Bone marrow (tissue), 2 donors: ENCODE measurements at regions not wholly inside any gene's neighbourhood (a gene's known extent, or its start where the extent isn't known, plus 50 kb on each side); places are given as distances from the start of the nearest gene placed in this dataset.
A peak's percentile ranks its signal among the peaks of the same experiment; 100 is the strongest.

Source experiments
- DNase-seq, 2 donors: peaks; one replicate each; lab custom pipeline; 2025; lab: John Stamatoyannopoulos, UW

DNA sequence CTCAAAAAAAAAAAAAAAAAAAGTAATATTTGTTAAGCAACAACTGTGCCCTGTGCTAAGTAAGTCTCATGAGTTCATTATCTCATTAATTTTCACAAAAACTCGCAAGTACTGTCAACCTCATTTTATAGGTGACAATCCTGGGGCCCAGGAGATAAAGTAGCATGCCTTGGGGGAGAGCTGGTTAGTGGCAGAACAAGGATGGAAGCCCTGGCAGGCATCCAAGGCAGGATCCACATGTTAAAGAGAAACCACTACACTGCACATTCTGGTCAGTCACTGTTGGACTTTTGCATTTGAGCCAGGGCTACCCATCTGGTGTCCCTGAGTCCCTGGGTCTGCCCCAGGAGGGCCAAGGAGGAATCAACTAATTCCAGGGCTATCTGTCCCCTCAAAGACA is 54.6 kb downstream of the ZFP36L2 start:
- no peak for DNase-seq

DNA sequence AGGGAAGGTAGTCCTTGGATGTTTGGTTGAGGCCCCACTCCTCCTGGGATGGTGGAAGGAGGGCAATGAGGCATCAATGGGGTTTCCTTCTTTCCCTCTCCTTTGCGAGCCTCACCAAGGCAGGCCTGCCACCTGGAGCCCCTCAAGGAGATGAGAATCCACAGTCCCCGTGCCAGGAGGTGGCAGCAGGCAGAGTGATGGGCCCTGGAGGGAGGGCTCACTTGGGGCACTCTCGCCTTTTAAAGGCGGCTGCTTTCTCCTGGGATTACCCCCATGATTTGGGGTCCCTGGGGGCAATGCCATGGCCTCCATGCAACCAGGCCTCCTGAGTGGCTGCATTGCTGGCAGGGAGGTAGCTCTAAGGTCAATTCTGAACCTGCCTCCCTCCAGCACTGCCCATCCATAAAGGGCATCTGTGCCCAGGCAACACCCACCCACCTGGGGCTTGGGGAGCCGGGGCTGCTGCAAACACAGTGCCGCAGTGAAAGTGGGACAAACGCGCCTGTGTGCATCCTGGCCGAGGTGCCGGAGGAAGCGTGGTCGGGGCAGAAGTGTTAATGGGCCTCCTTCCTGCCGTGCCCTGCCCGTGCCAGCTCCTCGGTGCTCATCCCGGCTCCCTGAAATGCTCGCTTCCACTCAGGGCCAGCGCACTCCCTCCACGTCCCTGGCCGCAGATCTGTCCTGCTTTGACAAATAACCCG is 55.9 kb downstream of the ZFP36L2 start:
- DNase-seq = no peak

DNA sequence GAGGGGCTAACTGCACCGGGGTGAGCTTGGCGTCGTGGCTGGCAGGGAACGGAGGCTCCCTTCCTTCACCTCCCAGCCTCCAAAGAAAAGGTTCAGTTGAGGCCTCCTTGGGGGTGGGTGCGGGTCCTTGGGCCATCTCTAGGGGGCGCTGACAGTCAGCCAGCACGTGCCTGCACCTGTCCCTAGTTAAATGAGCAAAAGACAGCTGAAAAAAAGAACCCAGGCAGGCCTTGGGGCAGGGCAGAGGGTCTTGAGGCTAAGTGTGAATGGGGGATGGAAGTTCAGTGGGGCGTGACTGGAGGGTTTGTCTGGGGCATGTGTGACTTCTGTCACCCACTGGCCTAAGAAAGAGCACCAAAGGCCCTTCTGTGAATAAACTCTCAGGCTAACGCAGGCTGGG is 56.4 kb downstream of the ZFP36L2 start:
- DNase-seq = no peak

DNA sequence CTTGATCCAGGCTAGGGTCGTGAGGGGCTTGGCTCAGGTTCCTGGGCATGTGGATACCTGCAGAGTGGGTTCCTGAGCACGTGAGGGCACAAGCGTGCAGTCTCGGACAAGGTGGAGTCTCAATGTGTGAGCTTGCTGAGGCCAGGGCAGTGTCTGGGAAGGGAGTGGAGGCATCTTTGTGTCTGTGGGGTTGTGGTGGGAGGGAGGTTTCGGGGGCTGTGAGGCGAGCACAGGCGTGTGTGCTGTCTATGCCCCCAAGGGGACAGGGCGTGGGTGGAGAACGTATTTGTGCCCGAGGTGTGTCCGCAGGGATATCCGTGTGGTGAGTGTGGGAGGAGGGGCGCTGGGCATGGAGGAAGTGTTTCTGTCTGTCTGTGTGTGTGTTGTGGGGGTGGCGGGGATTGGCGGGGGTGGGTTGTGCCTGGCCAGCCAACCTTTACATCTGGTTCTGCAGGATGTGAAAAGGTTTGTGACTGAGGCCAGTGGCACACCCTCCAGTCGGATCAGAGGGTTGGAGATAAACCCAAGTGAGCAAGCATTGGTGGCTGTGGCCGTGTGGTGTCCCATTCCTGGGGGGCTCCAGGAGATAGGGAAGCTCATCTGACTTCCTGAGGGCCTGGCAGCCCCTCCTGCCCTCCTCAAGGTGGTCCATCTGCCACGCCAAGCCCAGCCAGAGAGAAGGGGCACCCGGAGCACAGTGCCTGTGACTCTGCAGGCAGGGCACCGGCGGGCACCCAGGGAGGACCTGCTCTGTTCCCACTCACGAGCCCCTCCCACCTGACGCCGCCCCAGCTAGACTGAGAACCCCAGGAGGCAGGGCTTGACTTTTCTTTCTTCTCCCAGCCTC is 57.1 kb downstream of the ZFP36L2 start:
- DNase-seq = peak; percentile 50 to 91

DNA sequence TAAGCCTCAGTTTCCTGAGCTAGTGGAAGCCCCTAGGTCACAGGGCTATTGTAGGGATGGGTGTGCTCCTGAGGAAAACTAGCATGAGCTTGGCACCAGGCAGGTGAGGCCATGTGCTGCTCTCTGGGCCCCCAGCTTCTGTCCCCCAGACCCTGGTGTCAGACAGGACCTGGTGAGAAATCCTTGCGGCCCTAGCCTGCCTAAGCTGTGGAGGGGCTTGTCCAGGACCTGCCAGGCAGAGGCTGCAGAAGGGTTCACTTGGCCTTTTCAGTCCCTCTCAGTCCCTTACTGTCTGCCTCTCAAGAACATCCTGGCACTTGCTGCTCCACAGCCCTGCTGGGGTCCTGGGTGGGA is 58.4 kb downstream of the ZFP36L2 start:
- DNase-seq = no peak

DNA sequence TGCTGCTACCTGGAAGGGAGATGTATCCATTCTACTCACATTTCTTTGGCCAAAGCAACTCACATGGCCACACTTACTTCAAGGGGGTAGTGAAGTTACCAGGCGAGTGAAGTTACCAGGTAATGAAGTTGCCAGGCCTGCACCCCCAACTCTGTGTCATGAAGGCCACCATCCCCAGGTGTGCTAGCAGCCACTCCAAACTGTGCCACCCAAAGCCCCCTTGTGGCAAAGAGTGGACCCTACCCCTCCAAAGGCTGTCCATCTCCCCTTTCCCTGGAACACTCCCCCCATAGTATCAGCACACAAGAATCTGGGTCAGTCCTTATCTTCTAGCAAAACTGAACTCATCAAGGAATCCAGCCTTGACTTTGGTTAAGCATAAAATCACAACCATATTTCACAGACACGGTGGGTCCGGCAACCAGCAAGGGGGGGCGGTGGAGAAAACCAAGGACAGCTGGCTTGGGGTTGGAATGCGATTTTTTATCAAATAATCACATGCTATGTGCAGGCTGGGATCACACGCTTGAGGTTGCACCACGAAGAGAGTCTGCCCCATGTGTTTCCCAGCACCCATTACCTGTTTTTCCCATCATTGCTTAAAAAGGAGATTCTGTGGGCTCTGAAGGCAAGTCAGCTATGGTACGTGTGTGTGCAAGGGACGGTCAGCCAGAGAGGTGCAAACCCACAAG is 60.9 kb downstream of the ZFP36L2 start:
- no peak for DNase-seq

DNA sequence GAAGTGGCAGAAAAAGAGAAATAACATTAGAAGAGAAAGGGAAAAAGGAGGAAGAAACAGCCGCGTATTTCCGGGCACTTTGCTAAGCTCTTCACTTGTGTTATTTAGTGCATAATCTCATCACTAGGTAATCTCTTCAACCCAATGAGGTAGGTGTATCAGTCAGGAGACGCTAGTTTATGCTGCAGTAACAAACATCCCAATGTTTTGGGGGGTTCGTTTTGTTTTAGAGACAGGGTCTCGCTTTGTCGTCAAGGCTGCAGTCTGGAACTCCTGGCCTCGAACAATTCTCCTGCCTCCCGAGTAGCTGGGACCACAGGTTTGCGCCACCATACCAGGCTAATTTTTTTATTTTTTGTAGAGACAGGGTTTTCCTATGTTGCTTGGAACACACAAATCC is 61.7 kb downstream of the ZFP36L2 start:
- no peak for DNase-seq

DNA sequence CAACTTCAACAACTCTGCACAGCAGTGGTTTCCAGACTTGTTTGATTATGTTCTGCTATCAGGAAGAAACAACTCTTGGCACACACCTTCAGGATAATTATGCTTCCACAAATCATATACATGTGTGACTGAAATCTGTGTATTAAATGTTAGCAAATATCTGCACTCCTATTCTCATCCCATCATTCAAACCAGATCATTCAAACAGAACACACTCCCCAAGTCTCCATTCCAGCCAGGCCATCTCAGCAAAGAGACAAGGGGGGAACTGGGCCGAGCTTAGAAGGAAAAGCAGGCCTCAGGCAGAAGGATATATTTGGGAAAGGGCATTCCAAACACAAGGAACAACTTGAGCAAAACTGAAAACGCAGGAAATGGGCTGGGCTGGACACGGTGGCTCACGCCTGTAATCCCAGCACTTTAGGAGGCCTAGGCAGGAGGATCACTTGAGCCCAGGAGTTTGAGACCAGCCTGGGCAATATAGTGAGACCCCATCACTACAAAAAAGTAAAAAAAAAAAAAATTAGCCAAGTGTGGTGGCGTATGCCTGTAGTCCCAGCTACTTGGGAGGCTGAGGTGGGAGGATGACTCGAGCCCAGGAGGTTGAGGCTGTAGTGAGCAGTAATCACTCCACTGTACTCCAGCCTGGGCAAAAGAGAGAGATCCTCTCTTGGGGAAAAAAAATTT is 62.7 kb downstream of the ZFP36L2 start:
- DNase-seq = no peak

DNA sequence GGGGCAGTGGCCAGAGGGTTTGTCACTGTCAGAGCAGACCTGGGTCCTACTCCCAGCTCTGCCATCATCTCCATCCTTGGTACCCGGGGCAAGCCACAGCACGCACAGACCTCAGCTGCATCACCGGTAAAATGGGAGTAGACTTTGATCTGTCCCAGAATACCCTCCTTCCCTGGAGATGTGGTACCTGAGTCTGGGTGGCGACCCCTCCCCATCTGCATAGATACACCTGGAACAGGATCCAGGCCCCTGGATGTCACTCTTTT is 64.0 kb downstream of the ZFP36L2 start:
- DNase-seq = no peak

DNA sequence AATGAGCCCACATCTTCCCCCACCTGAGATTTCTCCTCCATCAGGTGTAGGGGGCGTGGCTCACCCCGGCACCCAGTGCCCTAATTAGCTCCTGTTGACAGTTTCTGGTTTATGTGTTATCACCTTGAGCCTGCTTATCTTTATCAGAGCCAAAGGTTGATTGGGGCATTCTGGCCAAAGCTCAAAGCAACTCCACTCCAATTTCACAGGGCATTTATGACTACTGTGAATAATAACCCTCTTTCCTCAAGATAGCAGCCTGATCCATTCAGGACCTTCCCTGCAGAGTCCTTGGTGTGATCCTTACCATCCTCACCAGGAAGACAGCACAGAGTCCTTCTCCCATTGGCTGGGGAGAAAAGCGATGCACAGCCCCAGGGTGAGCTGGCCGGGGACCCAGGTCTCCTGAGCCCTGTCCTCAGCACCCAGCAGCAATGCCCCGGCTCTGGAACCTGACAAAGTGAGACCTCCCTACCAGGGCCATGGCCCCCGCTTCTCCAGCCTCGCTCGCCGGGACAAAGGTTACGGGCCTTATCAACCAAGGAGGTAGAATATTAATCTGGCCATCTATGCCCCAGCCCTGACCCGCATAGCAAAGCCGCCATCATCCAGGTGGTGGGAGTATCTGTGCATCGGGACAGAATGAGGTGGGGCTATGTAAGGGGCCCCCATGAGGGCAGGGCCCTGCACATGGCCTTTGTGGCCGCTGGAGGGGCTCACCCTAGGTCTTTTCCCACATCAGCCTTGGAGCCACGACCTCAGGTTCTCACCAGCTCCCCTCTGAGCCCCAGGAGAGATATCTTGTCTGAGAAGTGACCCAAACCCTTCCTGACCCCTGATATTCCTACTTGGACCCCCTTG is 64.5 kb downstream of the ZFP36L2 start:
- DNase-seq = no peak

DNA sequence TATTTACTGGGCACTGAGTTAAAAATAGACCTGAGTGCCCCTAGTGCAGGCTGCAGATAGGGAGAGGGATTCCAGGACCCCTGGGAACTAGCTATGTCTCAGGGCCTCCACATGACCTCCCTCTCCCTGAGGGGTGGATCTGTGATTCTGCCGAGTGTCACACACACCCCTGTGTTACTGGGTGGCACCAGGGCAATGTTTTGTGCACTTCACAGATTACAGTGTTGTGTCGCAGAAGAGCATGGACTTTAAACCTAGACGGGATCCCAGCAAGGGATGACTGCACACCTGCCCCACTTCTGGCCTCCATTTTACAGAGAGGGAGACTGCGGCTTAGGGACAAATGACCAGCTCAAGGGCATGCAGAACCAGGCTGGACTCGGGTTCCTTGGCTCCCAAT is 65.6 kb downstream of the ZFP36L2 start:
- no peak for DNase-seq

DNA sequence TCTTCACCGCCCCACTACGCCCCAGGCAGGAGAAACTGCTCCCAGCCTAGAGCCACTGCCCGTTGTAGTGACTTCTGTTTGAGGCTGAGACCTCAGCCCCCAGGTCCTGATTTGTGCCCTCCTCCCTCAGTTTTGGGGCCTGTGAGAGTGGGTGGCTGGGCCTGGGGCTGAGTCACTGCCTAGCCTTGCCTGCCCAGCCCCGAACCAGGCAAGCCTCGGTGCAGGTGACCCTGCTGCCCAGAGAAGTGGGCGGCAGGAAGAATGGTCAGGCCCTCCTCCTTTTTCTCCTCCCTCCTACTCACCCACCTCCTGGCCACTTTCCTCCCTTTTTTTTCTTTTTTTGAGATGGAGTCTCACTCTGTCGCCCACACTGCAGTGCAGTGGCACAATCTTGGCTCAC is 66.6 kb downstream of the ZFP36L2 start:
- no peak for DNase-seq

DNA sequence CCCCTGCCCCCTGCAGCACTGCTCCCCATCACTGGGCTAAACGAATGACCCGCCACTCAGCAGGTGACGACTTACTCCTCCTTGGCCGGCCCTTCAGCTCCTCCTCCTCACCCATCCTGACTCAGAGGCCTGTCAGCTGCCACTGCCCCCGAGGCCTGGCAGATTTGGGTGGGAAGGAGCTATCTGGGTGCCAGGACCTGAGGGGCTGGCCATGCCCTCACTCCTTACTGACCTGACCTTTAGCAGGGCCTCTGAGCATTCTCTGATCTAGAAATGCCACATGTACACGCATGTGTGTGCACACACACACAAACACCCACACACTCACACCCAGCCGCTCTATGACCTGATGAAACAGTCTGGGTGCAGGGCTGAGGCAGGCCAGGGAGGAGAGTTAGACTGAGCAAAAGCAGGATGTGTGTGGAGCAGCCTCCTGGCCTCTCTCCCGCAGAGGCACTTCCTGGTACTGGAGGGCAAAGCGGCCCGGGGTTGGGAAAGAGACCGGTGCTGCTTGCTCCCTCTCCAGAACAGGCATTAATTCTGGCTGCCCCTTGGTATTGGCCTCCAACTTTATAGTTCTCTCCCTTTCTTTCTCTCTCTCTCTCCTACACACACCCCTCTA is 68.0 kb downstream of the ZFP36L2 start:
- peak in 1 of 2 donors; percentile 54 for DNase-seq

DNA sequence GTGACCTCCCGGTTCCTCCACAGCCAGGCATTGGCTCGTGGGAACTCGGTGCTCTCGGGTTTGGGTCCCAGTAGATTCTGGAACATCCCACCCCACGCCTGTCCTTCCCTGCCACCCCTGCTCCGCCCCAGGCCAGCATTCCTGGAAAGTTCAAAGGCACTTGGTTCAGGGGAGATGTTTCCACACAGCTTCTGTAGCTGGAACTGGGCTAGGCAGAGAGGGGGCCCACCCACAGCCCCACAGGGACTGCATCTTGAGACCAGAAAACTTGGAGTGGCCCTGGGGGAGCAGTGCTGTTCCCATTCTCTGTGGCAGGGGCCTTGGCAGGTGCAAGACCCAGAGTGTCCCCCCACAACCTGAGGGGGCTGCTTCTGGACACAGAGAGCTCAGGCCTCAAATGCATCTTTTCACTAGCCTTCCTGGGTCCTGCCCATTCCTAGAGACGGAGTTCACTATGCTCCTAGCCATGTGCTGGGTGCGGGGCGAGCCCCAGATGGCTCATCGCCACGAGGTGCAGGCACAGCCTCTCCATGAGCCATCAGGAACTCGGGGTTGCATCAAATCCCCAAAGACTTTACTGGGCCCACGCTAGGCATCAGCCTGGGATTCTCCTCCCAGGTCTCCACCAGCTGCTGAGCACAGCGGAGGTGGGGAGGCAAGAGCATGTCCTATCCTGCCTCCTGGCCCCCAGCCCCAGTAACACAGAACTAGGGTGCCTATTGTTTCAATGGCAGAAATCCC is 68.7 kb downstream of the ZFP36L2 start:
- DNase-seq = no peak

DNA sequence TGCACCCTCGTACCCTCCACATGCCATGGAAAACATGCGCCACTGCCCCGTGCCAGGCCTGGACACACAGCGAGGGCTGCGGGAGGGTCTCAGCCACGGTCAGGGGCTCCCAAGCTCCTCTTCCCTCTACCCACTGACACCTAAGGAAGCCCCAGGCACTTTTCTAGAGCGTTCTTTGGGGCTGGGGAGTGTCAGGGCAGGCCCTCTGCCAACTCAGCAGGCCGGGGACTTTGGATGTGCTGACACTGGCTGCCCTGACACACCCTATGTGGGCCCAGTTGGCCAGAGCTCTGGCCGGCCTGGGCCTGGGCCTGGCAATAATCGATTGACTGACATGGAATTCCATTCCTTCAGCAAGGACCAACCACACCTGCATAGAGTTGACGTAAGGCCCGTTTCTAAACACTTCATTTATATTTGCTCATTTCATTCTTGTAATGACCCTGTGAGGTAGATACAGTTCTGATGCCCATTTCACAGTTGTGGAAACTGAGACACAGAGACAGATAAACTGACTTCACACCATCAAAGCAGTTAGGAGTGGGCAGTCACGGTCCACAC is 70.5 kb downstream of the ZFP36L2 start:
- DNase-seq = no peak

DNA sequence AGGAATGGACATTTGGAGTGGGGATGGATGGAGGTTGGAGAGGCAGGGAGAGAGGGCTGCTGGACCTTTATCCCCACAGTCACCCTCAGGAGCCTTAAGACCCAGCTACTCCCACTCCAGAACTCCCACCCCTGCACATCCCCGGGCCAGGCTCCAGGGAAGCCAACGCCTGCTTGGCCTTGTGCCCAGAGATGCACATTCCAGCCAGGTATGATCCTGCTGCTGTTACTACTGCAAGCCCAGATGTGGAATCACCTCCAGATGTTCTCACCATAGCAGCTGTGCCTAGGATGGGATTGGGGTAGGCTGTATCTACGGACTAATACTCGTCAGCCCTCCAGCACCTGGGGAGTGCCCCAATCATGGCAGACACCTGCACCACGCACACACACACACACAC is 71.7 kb downstream of the ZFP36L2 start:
- DNase-seq = no peak

DNA sequence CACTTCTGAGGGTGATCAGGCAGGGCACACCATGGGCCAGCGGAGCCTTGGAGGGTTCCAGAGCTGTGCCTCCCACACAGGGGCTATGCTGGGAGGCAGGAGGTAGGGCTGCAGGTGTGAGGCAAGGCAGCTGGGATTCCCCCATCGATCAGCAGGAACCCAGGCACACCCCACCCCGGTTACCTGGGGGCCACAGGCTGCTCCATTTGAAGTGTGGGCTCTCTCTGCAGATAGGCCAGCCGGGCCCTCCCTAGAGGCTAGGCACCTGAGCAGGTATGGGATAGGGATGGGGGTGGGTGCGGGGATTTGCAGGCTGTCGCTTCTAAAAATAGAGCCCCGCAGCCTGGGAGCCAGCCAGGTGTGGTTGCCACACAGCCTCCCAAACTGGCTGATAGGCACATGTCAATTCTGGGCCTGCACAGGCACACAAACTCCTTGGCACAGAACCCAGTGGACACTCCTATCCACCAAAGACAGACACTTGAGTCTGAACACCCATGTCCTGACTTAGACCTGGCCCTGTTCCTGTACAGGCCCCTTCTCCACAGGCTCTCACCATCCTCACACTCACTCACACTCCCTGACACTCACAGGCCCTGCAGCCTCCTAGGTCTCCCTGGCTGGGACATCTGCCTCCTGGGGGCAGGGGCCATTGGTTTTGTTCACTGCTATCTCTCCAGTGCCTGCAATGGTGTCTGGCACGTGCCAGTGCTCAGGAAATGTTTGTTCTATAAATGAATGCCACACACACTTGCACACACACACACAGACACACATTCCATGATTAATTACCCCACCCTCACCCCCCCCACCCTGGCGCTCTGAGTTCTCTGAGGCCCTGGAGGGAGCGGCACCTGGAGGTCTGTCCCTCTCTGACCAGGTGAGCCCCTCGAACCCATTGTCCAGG is 73.4 kb downstream of the ZFP36L2 start:
- no peak for DNase-seq

DNA sequence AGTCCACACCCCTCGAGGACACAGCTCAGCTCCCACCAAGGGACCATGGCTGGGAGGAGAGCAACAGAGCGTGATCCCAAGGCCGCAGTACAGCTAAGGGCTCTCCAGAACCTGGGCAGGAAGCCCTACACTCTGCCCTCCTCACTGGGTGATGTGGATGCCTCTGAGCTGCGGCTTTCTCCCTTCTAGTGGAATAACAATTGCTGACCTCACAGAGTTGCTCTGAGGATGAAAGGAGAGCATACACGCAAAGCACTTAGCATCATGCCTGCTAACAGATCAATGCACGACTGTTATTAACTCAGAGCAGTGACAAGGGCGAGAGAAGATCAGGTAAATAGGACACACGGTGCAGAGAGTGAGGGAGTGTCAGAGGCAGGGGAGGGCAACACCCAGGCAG is 74.2 kb downstream of the ZFP36L2 start:
- no peak for DNase-seq

DNA sequence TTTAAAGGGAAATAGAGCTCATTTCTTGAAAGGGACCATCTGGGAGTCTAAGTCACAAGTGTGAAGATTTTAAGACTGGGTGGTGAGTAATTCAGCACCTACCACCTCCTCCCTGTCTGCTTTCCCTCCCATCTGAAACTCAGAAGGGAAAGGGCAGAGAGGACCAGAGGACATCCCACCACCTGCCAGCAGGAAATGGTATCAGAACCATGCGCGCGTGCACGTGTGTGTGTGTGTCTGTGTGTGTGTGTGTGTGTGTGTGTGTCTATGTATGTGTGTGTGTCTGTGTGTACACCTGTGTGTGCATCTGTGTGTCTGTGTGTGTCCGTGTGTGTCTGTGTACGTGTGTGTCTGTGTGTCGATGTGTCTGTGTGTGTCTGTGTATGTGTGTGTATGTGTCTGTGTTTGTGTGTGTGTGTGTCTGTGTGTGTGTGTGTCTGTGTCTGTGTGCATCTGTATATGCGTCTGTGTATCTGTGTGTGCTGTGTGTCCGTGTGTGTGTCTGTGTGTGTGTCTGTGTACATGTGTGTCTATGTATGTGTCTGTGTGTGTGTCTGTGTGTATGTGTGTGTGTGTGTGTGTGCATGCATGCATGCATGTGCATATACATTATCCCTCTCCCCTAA is 76.8 kb downstream of the ZFP36L2 start:
- peak in 1 of 2 donors; percentile 35 for DNase-seq
